GM21528 (cell line): ENCODE measurements at regions not wholly inside any gene's neighbourhood (a gene's known extent, or its start where the extent isn't known, plus 50 kb on each side); places are given as distances from the start of the nearest gene placed in this dataset.

Experiments used
- ATAC-seq: cut with Tn5 transposase; IDR thresholded peaks from one replicate; pipeline ENCODE4 v1.9.1; 2021; ENCODE audit warnings: mild to moderate bottlenecking, moderate library complexity; ENCODE audit not compliant: unreplicated experiment, low FRiP score

DNA sequence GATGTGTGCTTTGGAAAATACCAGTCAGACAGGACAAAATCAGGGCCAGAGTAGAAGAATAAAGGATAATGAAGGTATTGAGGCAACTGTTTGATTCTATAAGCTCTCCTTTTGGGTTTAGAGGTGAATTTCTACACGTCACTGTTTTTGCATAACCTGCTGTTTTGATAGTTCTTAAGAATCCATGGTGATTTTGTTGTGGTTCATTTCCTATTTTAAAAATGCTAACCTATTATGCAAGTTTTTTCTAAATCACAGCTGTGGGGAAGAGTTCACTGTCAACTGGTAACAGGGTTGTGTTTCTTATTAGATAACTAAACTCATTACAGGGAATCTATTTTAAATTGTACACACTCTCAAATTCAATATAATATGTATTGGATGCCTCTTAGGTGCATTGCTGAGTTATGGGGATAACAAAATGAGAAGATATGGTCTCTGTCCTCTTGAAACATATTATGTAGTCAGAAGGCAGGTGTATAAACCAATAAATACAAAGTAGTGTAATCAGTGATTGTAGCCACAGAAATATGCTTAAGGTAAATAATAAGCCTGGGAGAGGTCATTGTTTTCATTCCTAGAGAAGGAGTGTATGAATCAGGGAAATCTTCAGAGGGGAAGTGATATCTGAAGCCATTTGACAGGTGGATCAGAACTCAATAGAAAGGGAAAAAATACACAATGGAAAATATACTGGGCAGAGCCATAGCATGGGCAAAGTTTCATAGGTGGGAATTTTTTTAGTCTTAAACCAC, 192.5 kb downstream of the FAT3 start:
- no peak for ATAC-seq

DNA sequence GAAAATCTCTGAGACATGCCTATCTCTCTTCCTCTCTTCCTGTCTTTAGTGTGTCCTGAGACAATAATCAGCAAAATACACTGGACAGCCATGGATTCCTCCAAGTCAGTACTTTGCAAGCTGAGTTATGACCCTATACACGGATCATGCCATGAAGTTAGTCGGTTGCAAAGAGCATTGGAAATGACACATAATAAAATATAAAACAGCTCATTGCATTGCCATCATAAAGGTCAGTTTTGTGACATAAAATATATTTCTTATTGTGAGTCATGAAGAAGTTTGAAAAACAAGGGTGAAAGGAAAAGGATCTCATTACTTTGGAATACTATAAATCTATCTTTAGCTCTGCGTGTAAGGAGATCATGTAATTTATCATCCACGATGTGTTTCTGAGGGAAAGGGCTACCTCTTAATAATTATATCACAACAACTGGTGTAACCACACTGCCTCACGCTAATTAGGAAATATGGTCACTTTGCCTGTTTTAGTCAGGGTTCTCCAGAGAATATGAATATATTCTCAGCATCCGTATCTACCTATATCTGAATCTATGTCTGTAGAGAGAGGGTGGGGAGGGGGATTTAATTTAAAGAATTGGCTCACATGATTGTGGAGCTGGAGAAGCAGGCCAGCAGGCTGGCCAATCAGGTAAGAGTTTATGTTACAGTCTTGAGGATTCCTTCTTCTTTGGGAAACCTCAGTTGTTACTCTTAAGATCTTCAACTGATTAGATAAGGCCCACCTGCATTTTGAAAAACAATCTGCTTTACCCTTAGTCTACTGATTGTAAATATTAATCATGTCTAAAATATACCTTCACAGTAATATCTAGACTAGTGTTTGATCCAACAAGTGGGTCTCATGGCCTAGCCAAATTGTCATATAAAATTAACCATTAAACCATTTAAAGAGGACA, 198.8 kb downstream of the FAT3 start:
- no peak for ATAC-seq

DNA sequence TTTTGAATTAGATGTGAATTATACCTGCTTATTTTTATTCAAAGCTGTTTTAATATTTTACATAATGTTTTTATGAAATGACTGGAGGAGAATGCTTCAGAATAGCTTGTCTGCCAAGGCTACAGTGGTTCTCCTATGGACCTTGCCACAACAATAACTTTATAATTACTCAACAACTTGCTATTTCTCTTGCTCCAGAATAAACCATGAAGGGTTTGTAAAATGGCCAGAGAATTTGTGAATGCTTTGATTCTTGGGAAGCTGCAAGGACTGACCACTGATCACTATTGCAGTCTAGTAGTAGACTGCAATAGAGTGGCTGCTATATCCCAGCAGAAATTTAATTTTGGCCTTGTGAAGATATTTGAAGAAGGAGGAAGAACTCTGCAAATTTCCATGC, 199.7 kb downstream of the FAT3 start:
- ATAC-seq, result no peak

DNA sequence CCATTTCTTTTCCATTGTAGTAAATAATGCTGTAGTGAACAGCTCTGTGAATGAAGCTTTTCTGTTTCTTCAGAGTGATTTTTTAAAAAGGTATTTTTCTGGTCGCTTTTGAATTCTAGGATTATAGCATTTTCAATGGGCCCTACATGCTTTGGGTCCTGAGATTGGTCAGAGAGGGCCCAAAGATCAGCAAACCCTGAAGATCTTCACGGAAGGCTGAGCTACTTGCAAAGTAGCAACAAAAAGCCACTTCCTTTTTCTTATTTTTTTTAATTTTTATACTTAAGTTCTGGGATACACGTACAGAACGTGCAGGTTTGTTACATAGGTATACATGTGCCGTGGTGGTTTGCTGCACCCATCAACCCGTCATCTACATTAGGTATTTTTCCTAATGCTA, 200.5 kb downstream of the FAT3 start:
- no peak for ATAC-seq

DNA sequence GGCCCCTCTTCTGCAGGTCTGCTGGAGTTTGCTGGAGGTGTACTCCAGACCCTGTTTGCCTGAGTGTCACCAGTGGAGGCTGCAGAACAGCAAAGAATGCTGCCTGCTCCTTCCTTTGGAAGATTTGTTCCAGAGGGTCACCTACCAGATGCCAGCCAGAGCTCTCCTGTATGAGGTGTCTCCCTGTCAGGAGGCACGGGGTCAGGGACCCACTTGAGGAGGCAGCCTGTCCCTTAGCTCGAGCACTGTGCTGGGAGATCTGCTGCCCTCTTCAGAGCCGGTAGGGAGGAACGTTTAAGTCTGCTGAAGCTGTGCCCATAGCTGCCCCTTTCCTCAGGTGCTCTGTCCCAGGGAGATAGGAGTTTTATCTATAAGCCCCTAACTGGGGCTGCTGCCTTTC, 207.9 kb downstream of the FAT3 start:
- ATAC-seq, result no peak

DNA sequence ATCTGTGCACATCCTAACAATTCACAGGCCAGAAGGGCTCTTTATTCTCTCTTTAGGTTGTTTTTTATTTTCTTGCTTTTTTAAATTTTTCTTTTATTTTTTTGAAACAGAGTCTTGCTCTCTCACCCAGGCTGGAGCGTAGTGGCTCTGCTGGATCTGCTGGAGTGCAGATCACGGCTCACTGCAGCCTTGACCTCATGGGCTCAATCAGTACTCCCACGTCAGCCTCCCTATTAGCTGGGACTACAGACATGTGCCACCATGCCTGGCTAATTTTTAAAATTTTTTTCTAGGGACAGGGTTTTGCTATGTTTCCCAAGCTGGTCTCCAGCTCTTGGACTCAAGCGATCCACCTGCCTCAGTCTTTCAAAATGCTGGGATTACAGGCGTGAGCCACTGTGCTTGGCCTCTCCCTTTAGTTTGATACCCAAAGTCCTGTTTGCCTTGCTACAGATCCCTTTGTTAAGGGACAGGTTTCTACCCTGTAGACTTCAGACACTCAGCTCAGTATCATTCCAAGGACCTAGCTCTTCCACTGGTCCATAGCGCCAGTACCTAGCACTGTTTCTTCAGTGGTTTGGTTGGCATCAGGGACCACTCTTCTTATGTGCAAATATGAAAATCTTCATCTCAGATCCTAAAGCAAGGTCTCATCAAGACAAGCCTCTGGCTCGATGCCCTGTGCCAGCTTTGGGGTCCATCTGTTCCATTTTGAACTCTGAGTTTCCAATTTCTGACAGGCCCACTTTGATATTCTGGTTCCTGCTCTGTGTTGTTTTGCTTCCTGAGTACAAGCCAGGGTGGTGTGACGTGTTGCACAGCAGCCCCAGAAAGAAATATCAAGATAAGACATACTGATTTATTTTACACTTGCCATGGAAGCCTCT, 211.7 kb downstream of the FAT3 start:
- no peak for ATAC-seq

DNA sequence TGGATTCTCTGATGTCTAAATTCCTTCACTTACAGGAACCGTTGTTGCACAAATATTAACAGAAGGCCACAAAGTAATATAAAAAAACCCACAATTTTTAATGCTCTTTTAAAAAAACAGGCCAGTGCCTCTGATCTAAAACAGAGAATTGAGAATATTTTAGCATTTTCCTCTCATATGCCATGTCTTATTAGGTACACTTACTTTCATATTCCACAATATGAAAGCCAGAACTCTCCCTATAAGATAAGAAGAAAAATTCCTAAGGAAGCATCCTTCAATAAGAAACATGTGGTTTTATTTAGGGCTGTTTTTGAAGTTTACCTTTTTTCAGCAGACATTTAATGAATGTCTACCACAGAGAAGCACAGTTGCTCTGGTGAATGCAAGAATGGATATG, 214.5 kb downstream of the FAT3 start:
- ATAC-seq, result no peak

DNA sequence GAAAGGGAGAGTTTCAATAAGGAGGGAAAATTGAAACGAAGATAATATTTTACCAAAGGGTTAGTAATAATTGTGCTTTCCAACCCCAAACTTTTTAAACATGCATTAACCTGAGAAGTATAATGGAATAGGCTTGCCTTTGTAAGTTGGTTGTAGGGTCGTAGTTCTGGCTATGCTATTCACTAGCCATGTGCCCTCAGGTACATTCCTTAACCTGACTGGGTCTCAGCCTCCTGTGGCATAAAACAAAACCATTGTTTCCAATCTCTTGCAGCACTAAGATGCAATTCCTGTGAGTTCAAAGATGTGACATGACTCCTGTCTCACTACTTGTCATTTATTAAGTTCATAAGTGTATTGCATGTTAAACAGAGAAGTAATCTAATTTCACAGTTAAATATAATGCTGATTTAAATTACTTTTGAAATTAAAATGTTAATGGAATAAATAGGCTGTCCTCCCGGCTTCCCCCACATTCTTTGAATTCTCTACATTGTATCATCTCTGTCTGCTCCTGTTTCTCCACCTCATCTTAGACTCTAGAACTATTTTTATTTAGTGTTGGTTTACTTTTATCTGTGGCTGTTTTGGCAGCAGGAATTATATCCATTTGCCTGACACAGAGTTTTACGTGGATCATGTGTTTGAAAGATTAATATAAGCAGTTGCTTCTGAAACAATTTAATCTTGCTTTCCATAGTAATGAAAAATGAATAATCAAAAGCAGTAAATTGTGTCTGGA, 216.3 kb downstream of the FAT3 start:
- no peak for ATAC-seq

DNA sequence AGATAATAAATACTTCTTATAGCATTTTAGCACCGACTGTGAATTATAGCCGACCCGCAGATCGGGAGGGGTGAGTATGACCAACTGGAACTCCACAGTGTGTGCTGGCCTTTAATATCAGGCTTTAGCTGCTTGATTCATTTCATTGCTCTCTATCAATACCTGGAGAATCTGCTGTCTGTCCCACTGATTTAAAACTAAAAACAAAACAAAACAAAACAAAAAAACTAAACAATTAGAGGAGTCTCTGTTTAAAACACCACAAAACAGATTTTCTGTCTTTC, 216.8 kb downstream of the FAT3 start:
- ATAC-seq, result no peak

DNA sequence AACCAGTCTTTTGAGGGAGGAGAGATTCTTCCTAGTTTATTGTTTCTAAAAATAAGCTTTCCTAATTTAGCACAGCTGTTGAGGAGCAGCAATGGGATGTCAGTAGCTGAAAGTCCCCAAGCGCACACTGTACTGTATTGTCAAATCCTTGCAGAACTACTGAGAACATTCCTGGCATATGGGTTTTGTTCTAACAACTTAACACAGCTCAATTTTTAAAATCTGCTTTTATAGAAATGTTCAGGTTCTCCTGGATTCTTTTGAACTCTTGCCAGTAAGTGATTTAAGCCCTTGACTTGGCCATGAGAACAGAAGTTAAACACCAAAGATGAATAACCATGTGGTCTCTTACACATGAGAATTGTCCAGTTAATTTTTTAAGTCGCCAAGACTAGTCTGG, 218.6 kb downstream of the FAT3 start:
- no peak for ATAC-seq

DNA sequence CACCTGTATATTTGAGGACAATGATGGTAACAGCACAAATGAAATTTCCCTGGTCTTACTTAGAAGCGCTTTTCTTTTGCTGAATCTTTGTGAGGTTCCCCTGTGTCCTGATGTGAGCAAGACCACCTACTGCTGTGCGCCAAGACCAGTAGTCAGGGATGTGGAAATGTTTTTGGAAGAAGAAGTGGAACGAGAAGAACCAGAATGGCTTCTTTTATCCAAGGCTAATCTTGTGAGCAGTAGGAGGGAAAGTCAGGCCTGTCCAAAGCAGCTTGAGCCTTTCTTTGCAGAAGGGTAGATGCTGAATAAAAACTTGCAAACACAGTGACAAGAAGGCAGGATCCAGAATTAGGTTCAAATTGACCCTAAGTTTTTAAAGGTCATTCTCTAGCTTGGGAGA, 223.0 kb downstream of the FAT3 start:
- no peak for ATAC-seq

DNA sequence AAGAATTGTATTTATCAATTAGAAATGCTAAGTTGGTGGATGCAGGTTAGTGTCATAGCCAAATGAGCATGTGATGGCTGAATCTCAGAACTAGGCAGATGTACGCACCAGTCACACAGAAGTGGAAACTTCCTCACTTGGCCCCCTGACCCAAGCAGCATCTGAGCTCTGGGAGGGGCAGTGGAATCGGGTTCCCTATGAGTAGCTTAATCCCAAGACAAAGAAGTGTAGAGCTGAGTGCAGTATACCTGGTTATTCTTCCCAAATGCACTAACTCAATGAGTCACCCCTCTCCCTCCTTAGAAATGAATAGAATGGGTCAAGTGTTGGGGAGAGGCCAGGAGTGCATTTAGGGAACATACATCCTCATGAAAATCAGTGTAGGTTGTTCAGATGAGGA, 224.6 kb downstream of the FAT3 start:
- no peak for ATAC-seq

DNA sequence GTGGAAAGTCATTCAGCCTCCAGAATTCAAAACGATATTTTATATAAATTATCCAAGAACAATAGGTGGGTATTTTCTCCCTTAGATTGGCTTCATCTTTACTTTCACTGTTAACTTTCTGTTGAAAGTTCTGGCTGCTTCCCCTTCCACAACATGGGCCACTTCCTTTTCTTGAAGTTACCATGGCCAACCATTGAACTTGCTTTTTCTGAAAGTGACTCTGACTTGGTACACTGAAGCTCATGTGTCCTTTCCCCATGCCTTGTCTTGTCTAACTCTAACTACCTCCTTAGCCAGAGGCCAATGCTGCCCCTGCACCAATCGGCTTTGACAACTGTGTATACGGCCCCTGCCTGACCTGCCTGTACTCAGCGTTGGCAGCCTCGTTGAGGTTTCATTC, 225.2 kb downstream of the FAT3 start:
- no peak for ATAC-seq

DNA sequence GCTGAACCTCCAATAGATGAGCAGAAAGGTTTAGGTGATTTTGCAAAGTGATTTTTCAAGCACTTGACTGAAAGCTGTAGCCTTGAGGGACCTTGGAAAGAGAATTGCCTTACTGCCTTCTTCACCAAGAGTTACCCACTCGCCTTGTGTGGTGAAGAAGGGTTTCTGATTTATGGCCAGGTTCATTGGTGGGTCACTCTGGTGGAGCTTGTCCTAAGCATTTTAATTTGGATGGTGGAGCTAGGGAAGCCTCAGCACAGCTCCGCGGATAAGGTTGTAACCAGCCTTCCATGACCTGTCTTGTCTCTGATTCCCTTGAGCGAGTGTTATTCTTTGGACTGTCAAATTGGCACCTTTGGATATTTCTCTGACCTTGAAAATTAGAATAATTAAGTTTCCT, 226.4 kb downstream of the FAT3 start:
- no peak for ATAC-seq

DNA sequence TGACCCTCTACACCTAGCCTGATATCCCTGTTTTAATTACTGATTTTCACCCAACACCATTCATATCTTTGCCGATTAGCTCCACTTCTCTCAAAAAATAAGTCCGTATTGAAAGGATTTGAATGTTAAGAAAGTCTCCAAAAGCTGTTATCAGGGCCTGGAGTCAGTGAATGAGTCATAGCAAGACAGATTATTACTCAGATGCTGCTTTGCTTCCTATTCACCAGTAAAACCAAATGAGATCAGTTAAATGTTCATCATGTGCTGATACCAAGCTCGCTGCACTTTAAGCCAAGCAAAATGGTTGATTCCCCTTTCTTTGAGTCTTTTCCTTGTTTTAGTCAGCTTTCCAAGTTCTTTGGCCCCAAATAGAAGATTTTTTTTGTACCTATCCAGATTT, 228.4 kb downstream of the FAT3 start:
- ATAC-seq, result no peak

DNA sequence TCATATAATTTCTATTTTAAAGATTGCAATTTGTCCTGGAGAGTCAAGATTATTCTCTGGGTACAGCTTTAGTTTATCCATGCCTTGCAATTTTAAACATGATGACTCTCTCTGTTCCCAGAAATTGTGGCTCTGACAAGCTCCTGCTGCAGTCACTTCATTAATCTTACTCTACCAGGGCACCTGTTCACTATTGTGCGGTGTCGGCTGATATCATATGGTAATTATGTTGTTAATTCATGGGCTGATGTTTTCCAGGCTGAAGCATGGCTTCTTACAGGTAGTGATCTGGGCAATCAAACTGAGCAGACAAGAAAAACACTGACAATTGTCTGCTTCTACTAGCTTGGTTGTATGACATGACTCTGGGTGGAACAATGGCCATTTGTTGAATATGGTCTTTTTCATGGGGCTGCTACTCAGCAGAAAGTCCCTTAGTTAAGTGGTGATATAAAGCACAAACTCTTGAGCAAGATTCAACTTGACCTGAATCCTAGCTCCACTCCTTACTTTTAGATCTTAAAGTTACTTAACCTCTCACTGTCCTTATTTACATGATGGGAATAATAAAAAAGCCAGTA, 230.7 kb downstream of the FAT3 start:
- no peak for ATAC-seq

DNA sequence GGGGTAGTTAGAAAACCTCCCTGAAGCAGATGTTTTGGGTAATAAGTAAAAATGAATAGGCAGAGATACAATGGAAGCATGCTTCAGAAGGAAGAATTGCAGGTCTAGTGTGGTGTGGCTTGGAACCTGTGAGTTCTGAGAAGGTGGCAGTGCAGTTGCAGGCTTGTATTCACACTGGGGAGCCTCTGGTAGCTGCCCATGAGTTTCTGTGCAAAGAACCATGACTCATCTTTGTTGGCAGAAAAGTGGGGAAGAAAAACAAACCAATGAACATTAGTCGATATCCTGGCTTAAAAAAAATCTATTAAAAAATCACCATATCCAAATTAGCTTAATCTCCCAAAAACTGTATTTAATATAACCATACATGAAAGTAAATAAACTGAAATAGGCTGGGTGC, 232.6 kb downstream of the FAT3 start:
- no peak for ATAC-seq

DNA sequence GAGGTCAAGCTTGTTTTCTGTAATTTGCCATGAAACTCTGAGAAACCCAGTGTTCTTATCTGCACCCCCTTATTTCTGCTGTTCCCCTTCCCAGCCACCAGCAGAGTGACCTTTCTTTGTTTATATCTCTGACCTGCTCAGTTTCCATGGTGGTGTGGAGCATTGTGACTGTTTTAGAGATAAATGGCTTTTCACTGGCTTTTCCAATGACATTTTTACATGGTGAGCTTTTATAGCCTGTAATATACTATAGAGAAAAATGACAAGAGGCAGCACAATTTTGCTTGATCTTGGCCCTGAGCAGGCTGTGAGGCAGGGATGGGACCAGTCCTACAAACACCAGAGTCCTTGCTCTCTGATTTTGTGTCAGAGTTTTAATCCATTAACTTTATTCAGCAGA, 233.9 kb downstream of the FAT3 start:
- ATAC-seq, result no peak

DNA sequence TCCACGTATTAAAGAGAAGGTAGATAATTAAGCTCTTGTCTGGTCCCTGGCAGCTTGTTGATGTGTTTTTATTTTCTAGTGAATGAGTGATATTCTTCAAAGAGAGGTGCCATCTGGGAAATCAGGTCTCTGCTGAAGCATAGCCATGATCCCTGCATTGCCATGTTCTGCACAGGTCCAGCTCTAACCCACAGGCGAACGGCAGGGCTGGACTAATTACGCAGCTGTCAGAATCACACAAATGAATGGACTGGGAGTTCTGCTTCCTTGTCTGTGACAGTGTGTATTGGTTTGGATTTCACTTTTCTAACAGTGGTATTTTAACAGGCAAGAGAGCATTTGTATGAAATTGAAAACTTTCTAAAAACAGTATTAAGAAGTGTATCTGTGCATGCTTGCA, 235.6 kb downstream of the FAT3 start:
- no peak for ATAC-seq

DNA sequence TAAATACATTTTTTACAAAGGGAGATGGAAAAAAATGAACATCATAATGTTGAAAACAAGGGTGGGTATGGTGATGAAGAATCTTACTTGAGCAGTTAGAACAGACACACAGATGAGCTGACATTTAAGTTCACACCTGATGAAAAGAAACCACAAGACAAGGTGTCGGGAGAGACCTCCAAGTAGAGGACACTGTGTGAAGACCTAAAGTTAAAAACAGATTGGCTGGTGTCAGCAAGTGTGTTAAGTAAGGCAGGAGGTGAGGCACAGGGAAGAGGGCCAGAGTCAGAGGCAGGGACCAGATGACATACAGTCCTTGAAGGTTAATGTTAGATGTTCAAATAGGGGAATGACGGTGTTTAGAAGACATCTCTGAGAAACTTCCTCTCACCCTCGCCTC, 236.8 kb downstream of the FAT3 start:
- no peak for ATAC-seq
